ENCODE measurements at regions not wholly inside any gene's neighbourhood (a gene's known extent, or its start where the extent isn't known, plus 50 kb on each side); places are given as distances from the start of the nearest gene placed in this dataset.

GRCh38 chr3:24673596-24673995 lies 178.9 kb upstream of the THRB start:
- no peak for TF ChIP-seq CTCF (conservative IDR thresholded peaks at IDR 0.05; ENCODE audit: low read length)
- TF ChIP-seq EZH2phosphoT487 (IDR thresholded peaks at IDR 0.05; ENCODE audit: borderline replicate concordance, low read depth, low read length): no peak

Data from OCI-LY7 (cell line).